ENCODE measurements at regions not wholly inside any gene's neighbourhood (a gene's known extent, or its start where the extent isn't known, plus 50 kb on each side); places are given as distances from the start of the nearest gene placed in this dataset.

DNA sequence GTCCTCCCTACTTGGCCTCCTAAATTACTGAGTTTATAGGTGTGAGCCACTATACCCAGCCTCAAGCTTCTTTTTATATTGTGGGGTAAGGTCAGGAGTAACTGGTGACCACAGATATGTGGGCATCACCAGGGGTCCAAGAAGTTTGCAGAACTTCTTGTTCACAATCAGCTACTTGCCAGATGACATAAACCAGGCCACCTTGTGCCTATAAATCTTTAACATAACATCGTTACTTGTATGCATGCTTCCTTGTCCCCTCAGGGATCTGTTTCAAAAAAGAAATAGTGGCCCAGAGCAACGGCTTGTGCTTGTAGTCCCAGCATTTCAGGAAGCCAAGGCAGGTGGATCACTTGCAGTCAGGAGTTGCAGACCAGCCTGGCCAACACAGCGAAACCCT is 115.1 kb upstream of the FAM174B start:
- no peak for TF ChIP-seq CTCF (IDR thresholded peaks at IDR 0.05; ENCODE audit: insufficient read depth, low read length, poor library complexity, severe bottlenecking)
- TF ChIP-seq EZH2phosphoT487 (conservative IDR thresholded peaks at IDR 0.05; ENCODE audit: low read length): no peak

Measured in SU-DHL-6 (cell line).